IPS-NIHi7 (cell line): ENCODE measurements at regions not wholly inside any gene's neighbourhood (a gene's known extent, or its start where the extent isn't known, plus 50 kb on each side); places are given as distances from the start of the nearest gene placed in this dataset.

Experiments
- DNase-seq: peaks from one replicate; pipeline ENCODE4 v3.0.0; 2012; ENCODE audit warnings: mixed read lengths; ENCODE audit errors: extremely low spot score

- DNase-seq = no peak
Measured at GRCh38 chr6:165876588-165876987, 213.5 kb upstream of the PDE10A start.

GRCh38 chr6:165875946-165876345 is 212.9 kb upstream of the PDE10A start:
- DNase-seq = no peak

GRCh38 chr6:165873976-165874375 is 210.9 kb upstream of the PDE10A start:
- DNase-seq = no peak

GRCh38 chr6:165872811-165873210 is 209.8 kb upstream of the PDE10A start:
- no peak for DNase-seq

- no peak for DNase-seq
Measured at GRCh38 chr6:165872311-165872710, 209.3 kb upstream of the PDE10A start.

- no peak for DNase-seq
Measured at GRCh38 chr6:165871571-165871970, 208.5 kb upstream of the PDE10A start.

GRCh38 chr6:165869526-165869925 is 206.5 kb upstream of the PDE10A start:
- DNase-seq = no peak

- no peak for DNase-seq
Measured at GRCh38 chr6:165864925-165865324, 201.9 kb upstream of the PDE10A start.

- no peak for DNase-seq
Measured at GRCh38 chr6:165864218-165864617, 201.2 kb upstream of the PDE10A start.

GRCh38 chr6:165863801-165864200 is 200.8 kb upstream of the PDE10A start:
- no peak for DNase-seq

GRCh38 chr6:165862813-165863212 is 199.8 kb upstream of the PDE10A start:
- DNase-seq = no peak

GRCh38 chr6:165861226-165861625 is 198.2 kb upstream of the PDE10A start:
- DNase-seq = no peak

GRCh38 chr6:165858586-165858985 is 195.5 kb upstream of the PDE10A start:
- DNase-seq = peak; percentile 57

- DNase-seq = no peak
Measured at GRCh38 chr6:165855856-165856255, 192.8 kb upstream of the PDE10A start.

- DNase-seq = no peak
Measured at GRCh38 chr6:165854863-165855593, 192.0 kb upstream of the PDE10A start.

- no peak for DNase-seq
Measured at GRCh38 chr6:165854061-165854862, 191.2 kb upstream of the PDE10A start.

GRCh38 chr6:165852676-165853075 is 189.6 kb upstream of the PDE10A start:
- DNase-seq = no peak

GRCh38 chr6:165850434-165851019 is 187.5 kb upstream of the PDE10A start:
- DNase-seq = peak; percentile 76

- no peak for DNase-seq
Measured at GRCh38 chr6:165849534-165850430, 186.7 kb upstream of the PDE10A start.

GRCh38 chr6:165848086-165848426 is 185.0 kb upstream of the PDE10A start:
- no peak for DNase-seq

- DNase-seq = no peak
Measured at GRCh38 chr6:165847407-165848085, 184.5 kb upstream of the PDE10A start.
